Neuronal stem cell (in vitro differentiated cells): ENCODE measurements at regions not wholly inside any gene's neighbourhood (a gene's known extent, or its start where the extent isn't known, plus 50 kb on each side); places are given as distances from the start of the nearest gene placed in this dataset.
"Not testable (repeated sequence)": the region's sequence is repeated elsewhere in the genome, so short reads cannot be mapped to it uniquely, and the experiment has no call there.

Source experiments
- DNase-seq: peaks from one replicate; pipeline ENCODE4 v3.0.0-alpha.2; 2013; ENCODE audit warnings: low spot score
- H2AFZ ChIP-seq: one replicate; pipeline ENCODE4 v1.6.1; 2013; ENCODE audit warnings: mild to moderate bottlenecking, low read length, inconsistent platforms
- H2AK5ac ChIP-seq: 2 replicates; pipeline ENCODE4 v1.6.1; 2013; ENCODE audit warnings: low read depth, mild to moderate bottlenecking, inconsistent platforms, low read length, moderate library complexity, mixed read lengths
- H2BK120ac ChIP-seq: 2 replicates; pipeline ENCODE4 v1.6.1; 2013; ENCODE audit warnings: low read depth, mild to moderate bottlenecking, inconsistent platforms, low read length, moderate library complexity, mixed read lengths
- H2BK12ac ChIP-seq: one replicate; pipeline ENCODE4 v1.6.1; 2013; ENCODE audit warnings: low read length, inconsistent platforms
- H2BK15ac ChIP-seq: 2 replicates; pipeline ENCODE4 v1.6.1; 2013; ENCODE audit warnings: mild to moderate bottlenecking, low read length, inconsistent platforms, mixed read lengths
- H2BK5ac ChIP-seq: one replicate; pipeline ENCODE4 v1.6.1; 2013; ENCODE audit warnings: inconsistent platforms, mild to moderate bottlenecking, low read length, moderate library complexity
- H3K14ac ChIP-seq: one replicate; pipeline ENCODE4 v1.6.1; 2013; ENCODE audit warnings: low read length, inconsistent platforms
- H3K18ac ChIP-seq: 2 replicates; pipeline ENCODE4 v1.6.1; 2013; ENCODE audit warnings: low read length, inconsistent platforms
- H3K23ac ChIP-seq: 2 replicates; pipeline ENCODE4 v1.6.1; 2013; ENCODE audit warnings: low read depth, mild to moderate bottlenecking, mixed read lengths, low read length, inconsistent platforms; ENCODE audit not compliant: poor library complexity
- H3K27ac ChIP-seq: replicated peaks from 3 replicates; pipeline ENCODE4 v1.5.1; 2013; ENCODE audit warnings: low read length, inconsistent platforms
- H3K27me3 ChIP-seq, 3 experiments: 2 replicates each; pipeline ENCODE4 v1.6.1; 2013; ENCODE audit warnings: low read length in 3 of 3, mild to moderate bottlenecking in 2 of 3, inconsistent platforms in 1 of 3, low read depth in 1 of 3, mixed read lengths in 1 of 3, moderate library complexity in 1 of 3; ENCODE audit not compliant: control insufficient read depth in 3 of 3, insufficient read depth in 3 of 3
- H3K36me3 ChIP-seq, 2 donors: replicated peaks in 1 of 2; 2 replicates each; pipeline ENCODE4 v1.6.1; 2013; ENCODE audit warnings: low read length in 2 of 2; ENCODE audit not compliant: control insufficient read depth in 2 of 2, insufficient read depth in 2 of 2
- H3K4ac ChIP-seq: 2 replicates; pipeline ENCODE4 v1.6.1; 2013; ENCODE audit warnings: inconsistent platforms, mild to moderate bottlenecking, low read length, moderate library complexity
- H3K4me1 ChIP-seq, 2 donors: 1 replicate in 1 of 2; 2 replicates in 1 of 2; pipeline ENCODE4 v1.6.1; 2013; ENCODE audit warnings: low read length in 2 of 2, low read depth in 1 of 2; ENCODE audit not compliant: control insufficient read depth in 2 of 2, insufficient read depth in 1 of 2
- H3K4me2 ChIP-seq: one replicate; pipeline ENCODE4 v1.6.1; 2013; ENCODE audit warnings: mild to moderate bottlenecking, low read length, inconsistent platforms; ENCODE audit not compliant: insufficient read depth, poor library complexity, severe bottlenecking
- H3K4me3 ChIP-seq, 2 donors: 2 replicates each; pipeline ENCODE4 v1.5.1; 2013; ENCODE audit warnings: low read length in 2 of 2, mild to moderate bottlenecking in 2 of 2, inconsistent platforms in 1 of 2, moderate library complexity in 1 of 2
- H3K79me1 ChIP-seq: one replicate; pipeline ENCODE4 v1.6.1; 2013; ENCODE audit warnings: low read depth, mild to moderate bottlenecking, inconsistent platforms, low read length, moderate library complexity
- H3K9ac ChIP-seq: one replicate; pipeline ENCODE4 v1.6.1; 2013; ENCODE audit warnings: mild to moderate bottlenecking, low read depth, low read length, inconsistent platforms; ENCODE audit not compliant: poor library complexity
- H3K9me3 ChIP-seq, 2 donors: replicated peaks in 1 of 2; 2 replicates each; pipeline versions ENCODE3 to v1.6.1; 2013; ENCODE audit warnings: low read length in 2 of 2, mild to moderate bottlenecking in 2 of 2, inconsistent platforms in 1 of 2, low read depth in 1 of 2, mixed read lengths in 1 of 2, moderate library complexity in 1 of 2; ENCODE audit not compliant: control insufficient read depth in 2 of 2, insufficient read depth in 1 of 2
- H4K8ac ChIP-seq: one replicate; pipeline ENCODE4 v1.6.1; 2013; ENCODE audit warnings: low read depth, mild to moderate bottlenecking, inconsistent platforms, low read length, moderate library complexity
- H4K91ac ChIP-seq: one replicate; pipeline ENCODE4 v1.6.1; 2013; ENCODE audit warnings: low read length, low read depth, mild to moderate bottlenecking, inconsistent platforms; ENCODE audit not compliant: poor library complexity
- WGBS, 2 donors: extraction: QIAGEN DNeasy Blood & Tissue Kit; methylation state at CpG; one replicate each; pipeline ENCODE4 v1.1.7; 2013; ENCODE audit warnings: missing lambda C conversion rate in 2 of 2, mixed read lengths in 1 of 2; ENCODE audit not compliant: insufficient read length in 2 of 2, insufficient replicate concordance in 1 of 2; ENCODE audit errors: extremely low coverage in 2 of 2; 5-methylcytosine and 5-hydroxymethylcytosine counted together

- not testable (repeated sequence) for H3K9me3 ChIP-seq, H3K79me1 ChIP-seq, H3K36me3 ChIP-seq, H3K4me1 ChIP-seq, H3K27ac ChIP-seq, H3K27me3 ChIP-seq, H2BK12ac ChIP-seq, H3K9ac ChIP-seq, H4K8ac ChIP-seq, H2BK5ac ChIP-seq, H2BK15ac ChIP-seq, H2BK120ac ChIP-seq, H3K4ac ChIP-seq, H4K91ac ChIP-seq, H3K14ac ChIP-seq, H2AK5ac ChIP-seq, H2AFZ ChIP-seq, H3K4me2 ChIP-seq, H3K18ac ChIP-seq, H3K23ac ChIP-seq, DNase-seq
- H3K4me3 ChIP-seq: peak overlapping the region in 1 of 2 donors; percentile 41
- WGBS, 2 donors: no CpG with 5 or more reads among the region's 2 CpGs
Observed at GRCh38 chr14:30072454-30072853, 144.8 kb upstream of the PRKD1 start.

GRCh38 chr14:30077946-30078345 is 150.3 kb upstream of the PRKD1 start:
- no peak overlapping the region for H2BK5ac ChIP-seq
- H3K4me2 ChIP-seq: no peak overlapping the region
- H3K9me3 ChIP-seq: no peaks in the 10 kb centered on the region
- H2BK12ac ChIP-seq: no peak overlapping the region
- no peak overlapping the region for H3K23ac ChIP-seq
- H2AK5ac ChIP-seq: no peak overlapping the region
- no peak overlapping the region for H2BK15ac ChIP-seq
- no peak overlapping the region for H3K9ac ChIP-seq
- DNase-seq: no peak
- no peak overlapping the region for H4K91ac ChIP-seq
- no peaks in the 10 kb centered on the region for H3K79me1 ChIP-seq
- no peaks in the 10 kb centered on the region for H3K27me3 ChIP-seq
- no peak overlapping the region for H3K4me3 ChIP-seq
- H3K36me3 ChIP-seq: no peaks in the 10 kb centered on the region
- H2AFZ ChIP-seq: no peak overlapping the region
- H2BK120ac ChIP-seq: no peak overlapping the region
- WGBS, 2 donors: no CpG with 5 or more reads among the region's 2 CpGs
- H3K18ac ChIP-seq: no peak overlapping the region
- H3K4me1 ChIP-seq: no peaks in the 10 kb centered on the region
- no peak overlapping the region for H3K27ac ChIP-seq
- no peak overlapping the region for H4K8ac ChIP-seq
- no peak overlapping the region for H3K4ac ChIP-seq
- H3K14ac ChIP-seq: no peak overlapping the region

DNA sequence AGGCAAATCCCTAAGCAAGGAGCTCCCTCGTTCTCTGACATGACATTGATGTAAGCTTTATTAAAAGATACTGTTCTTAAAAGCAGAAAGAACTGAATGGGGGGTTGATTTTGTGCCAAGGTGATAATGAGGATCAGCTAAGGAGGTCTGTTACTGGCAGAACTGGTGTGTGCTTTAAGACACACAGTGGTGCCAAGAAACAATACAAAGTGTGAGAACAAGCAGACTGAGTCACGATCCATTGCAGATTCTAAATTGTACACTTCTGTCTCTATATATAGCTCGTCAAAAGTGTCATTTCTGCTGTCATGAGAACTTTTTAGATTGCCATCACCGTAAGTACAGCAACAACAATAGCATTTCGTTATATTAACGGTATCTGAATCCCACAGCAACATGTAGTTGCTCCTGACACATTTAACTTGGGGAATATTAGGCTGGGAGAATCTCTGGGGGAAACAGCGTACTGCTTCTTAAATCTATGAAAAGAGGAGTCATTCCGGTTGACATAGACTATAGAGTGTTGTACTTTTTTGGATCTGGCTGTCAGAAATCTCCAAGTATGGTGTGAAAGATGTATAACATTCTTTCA is 151.3 kb upstream of the PRKD1 start:
- Histone ChIP-seq H3K27ac (no peak overlapping the region), H3K9ac (no peak overlapping the region), H3K18ac (no peak overlapping the region), H2AFZ (no peak overlapping the region), H2BK12ac (no peak overlapping the region), H2AK5ac (no peak overlapping the region), H4K91ac (no peak overlapping the region), H2BK5ac (no peak overlapping the region), H3K23ac (no peak overlapping the region), H3K36me3 (no peaks in the 10 kb centered on the region), H3K79me1 (no peaks in the 10 kb centered on the region), H2BK120ac (no peak overlapping the region), H3K4me1 (peaks cover 0 to 4% of the 10 kb centered on the region in 2 donors), H3K9me3 (no peaks in the 10 kb centered on the region), H3K4me2 (no peak overlapping the region), H2BK15ac (no peak overlapping the region), H3K27me3 (no peaks in the 10 kb centered on the region), H4K8ac (no peak overlapping the region), H3K4me3 (no peak overlapping the region), H3K14ac (no peak overlapping the region), H3K4ac (no peak overlapping the region)
- no CpG with 5 or more reads among the region's 8 CpGs for WGBS, 2 donors
- DNase-seq: no peak

DNA sequence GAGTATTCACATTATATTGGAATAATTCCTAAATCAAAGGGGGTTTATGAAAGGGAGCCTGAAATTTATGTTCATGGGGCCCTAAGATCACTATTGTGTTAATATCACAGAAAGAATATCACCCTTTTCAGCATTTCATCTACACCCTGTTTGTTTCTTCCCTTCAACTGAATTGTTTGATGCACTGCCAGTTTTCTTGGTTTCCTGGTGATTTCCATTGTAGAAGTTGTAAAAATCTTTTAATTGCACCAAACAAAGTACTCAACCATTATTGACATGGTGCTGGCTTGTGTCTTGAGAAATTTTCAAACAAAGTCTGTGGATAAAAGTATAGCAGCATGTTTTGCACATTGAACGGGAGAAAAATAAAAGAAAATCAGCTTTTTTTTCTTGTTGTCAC is 154.8 kb upstream of the PRKD1 start:
- no peak overlapping the region for H2BK120ac ChIP-seq
- no peaks in the 10 kb centered on the region for H3K27me3 ChIP-seq
- no peak overlapping the region for H3K9ac ChIP-seq
- H4K91ac ChIP-seq: no peak overlapping the region
- no peak for DNase-seq
- no peaks in the 10 kb centered on the region for H3K9me3 ChIP-seq
- WGBS, 2 donors: no CpG with 5 or more reads among the region's 1 CpG
- H2BK5ac ChIP-seq: no peak overlapping the region
- no peaks in the 10 kb centered on the region for H3K79me1 ChIP-seq
- H3K27ac ChIP-seq: no peak overlapping the region
- H3K18ac ChIP-seq: no peak overlapping the region
- H3K4me2 ChIP-seq: no peak overlapping the region
- no peak overlapping the region for H2BK15ac ChIP-seq
- H2AK5ac ChIP-seq: no peak overlapping the region
- no peak overlapping the region for H2AFZ ChIP-seq
- H3K36me3 ChIP-seq: no peaks in the 10 kb centered on the region
- H3K4me3 ChIP-seq: no peak overlapping the region
- H4K8ac ChIP-seq: no peak overlapping the region
- no peak overlapping the region for H3K23ac ChIP-seq
- no peak overlapping the region for H3K4ac ChIP-seq
- no peak overlapping the region for H2BK12ac ChIP-seq
- peaks cover 0 to 4% of the 10 kb centered on the region in 2 donors for H3K4me1 ChIP-seq
- no peak overlapping the region for H3K14ac ChIP-seq
